RPMI8226 (cell line): ENCODE measurements at regions not wholly inside any gene's neighbourhood (a gene's known extent, or its start where the extent isn't known, plus 50 kb on each side); places are given as distances from the start of the nearest gene placed in this dataset.

ENCODE experiments used
- DNase-seq: peaks from one replicate; pipeline ENCODE4 v3.0.0-alpha.2; 2015

DNA sequence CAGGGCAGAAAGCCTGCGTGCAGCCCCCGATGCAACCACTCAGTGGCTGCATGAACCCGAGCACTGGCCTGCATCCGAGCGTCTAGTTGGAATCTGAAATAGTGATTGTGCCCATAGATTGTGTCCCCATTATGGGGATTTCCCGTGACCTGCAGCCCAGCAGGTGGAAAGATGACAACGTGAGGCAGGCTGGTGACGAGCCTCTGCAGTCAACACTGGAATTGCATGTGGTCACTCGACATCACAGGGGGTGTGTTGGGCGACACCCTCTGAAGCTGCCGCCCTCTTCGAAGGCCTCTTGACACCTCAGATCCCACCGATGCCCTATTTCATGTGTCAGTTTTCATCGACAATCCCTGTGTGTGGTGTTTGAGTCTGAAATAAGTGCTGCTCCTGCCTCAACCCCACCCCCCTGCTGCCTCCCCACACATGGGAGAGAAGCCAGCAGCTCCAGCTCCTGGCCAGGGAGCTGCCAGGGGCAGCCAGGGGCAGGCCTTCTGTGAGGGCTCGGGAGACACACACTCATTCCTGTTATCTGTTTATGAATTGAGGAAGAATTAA, 172.0 kb upstream of the B3GAT1 start:
- DNase-seq = no peak

DNA sequence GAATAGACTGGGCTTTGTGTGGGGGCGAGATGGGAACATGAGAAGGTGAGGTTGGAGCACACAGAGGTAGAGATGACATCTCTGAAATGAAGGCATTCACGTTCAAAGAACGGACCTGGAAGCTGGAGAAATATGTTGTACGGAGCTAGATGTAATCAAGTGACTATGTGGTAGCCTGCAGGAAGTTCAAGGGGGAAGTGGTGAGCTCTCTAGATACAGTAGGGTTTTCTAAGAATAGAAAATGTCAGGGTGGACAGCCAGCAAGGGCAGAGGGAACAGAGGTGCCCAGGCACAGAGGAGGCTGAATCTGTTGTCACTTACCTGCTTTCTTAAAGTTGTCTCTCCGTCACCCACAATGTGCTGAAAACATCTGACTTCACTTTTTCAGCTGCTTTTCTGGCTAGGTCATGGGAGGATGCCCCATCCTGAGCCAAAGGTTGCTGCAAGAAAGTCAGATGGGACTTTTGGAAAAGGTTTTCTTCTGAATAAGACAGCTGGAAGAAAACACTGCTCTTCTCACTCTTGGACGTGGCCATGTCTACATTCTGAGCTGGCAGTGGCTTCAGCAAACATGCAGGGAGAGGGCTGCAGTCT, 171.5 kb upstream of the B3GAT1 start:
- no peak for DNase-seq

- no peak for DNase-seq
Measured at GRCh38 chr11:134582770-134583095, 170.7 kb upstream of the B3GAT1 start.

GRCh38 chr11:134581966-134582769, 170.1 kb upstream of the B3GAT1 start:
- no peak for DNase-seq

GRCh38 chr11:134581121-134581626, 169.1 kb upstream of the B3GAT1 start:
- no peak for DNase-seq

DNA sequence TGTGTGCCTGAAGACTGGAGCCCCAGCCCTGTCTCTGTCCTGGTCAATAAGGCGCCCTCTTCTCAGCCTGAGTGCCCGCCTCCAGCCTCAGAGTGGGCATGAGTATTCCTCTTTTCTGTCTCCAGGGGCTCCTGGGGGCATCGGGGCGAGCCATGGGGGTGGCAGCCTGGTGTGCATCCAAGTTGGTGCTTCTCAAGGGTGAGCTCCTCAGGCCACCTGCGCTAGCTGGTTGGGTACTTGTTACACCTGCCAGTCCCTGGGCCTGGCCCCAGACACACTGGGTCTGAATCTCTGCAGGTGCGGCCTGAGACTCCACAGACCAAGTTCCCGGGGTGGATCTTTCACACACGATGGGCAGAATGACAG, 168.6 kb upstream of the B3GAT1 start:
- peak; percentile 30 for DNase-seq

- DNase-seq = no peak
Measured at GRCh38 chr11:134579724-134580609, 167.9 kb upstream of the B3GAT1 start.

GRCh38 chr11:134578807-134579723, 167.0 kb upstream of the B3GAT1 start:
- peak; percentile 18 for DNase-seq

GRCh38 chr11:134577751-134578395, 165.8 kb upstream of the B3GAT1 start:
- no peak for DNase-seq

GRCh38 chr11:134576721-134577171, 164.7 kb upstream of the B3GAT1 start:
- no peak for DNase-seq

- DNase-seq = no peak
Measured at GRCh38 chr11:134576286-134576685, 164.2 kb upstream of the B3GAT1 start.

- DNase-seq = no peak
Measured at GRCh38 chr11:134575504-134576230, 163.6 kb upstream of the B3GAT1 start.

- no peak for DNase-seq
Measured at GRCh38 chr11:134574947-134575346, 162.9 kb upstream of the B3GAT1 start.

DNA sequence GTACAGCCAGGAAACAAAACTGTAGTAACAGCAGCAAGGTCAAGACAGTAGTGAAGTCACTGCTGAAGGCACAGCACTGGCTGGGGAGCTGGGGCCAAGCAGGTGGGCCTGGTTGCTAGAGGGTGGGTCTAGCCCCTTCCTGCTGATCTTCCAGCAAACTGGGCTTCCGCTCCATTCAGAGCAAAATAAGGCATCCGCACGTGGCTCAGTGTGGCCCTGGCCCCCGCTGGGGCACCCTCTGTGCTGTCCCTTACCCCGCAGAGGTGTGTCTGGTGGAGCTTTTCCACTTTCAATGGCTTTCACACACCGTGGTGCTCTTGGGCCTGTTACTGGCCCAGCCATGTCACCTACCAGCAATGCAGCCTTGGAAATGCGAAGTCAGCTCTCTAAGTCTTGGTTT, 162.4 kb upstream of the B3GAT1 start:
- peak; percentile 29 for DNase-seq

GRCh38 chr11:134573857-134574256, 161.8 kb upstream of the B3GAT1 start:
- no peak for DNase-seq

DNA sequence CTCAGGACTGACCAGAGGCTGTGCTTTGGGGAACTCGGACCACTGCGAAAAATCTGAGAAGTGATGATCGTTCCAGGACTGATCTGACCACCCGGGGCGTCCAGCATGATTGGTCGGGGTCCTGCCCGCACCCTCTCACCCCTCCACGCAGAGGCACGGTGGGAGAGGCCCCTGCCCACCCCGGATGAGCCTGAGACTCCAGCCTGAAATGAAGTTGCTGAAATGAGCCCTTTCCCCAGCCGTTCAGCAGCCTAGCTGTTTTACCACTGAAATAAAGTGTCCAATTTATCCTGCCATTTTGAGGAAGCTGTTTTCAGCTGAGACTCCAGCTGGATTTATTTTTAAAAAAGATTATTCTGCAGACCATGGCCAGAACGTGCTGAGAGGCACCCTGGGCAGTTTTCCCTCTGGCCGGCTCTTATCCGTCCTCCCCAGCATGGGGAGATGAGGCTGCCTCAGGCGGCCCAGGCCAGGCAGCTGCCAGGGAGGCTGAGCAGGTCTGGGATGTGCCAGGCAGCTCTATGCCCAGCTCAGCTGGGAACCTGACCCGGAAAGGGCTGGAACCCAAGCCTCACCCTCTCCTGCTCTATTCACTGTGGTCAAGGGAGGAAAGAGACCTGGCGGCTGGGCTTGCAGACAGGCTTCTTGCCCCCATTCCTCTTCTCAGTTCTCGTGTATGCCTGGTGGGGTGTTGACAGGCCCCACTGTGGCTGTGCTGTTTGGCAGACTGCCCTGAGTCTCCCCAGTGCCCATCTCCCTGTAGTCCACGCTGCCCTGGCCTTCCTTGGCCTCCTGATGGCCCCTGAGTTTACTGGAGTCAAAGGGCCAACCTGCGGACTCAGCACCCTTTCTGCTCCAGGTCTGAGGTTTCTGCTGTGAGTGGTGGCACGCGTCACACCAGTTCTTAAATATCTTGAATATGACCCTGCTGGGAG, 161.0 kb upstream of the B3GAT1 start:
- DNase-seq = no peak

DNA sequence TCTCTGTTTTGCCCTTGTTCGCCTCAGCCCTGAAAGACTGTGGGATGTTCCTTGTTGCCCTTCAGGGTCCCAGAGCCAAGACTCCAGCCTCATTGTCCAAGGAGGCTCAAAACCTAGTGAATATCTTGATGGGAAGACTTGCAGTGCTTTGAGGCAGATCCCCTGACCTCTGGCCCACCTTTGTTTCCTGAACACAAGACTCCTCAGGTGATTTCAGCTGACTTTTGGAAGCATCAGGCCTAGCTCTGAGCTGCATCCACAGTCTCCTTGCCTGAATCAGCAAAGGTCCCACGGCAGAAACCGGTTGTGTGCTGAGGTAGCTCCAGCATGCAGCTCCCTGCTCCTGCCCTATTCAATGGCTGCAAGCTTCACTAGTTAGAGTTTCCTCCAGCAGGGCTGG, 159.3 kb upstream of the B3GAT1 start:
- no peak for DNase-seq

DNA sequence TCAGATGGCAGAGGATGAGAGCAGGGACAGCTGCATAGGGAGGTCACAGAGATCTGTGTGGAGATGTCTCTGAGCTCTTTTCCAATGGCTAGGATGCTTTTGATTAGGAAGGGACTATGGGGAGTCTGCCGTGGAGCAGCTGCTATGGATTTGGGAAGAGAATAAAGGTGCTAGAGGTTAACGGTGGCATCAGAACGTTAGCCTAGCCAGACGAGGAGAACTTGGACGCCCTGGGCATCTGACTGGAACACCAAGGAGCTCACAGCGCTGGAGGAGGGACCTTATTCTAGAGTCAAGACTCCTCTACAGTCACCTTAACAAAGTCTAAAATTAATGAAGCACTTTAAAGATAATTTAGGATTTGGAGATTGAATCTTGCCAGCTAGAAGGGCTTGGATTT, 157.2 kb upstream of the B3GAT1 start:
- DNase-seq = no peak

DNA sequence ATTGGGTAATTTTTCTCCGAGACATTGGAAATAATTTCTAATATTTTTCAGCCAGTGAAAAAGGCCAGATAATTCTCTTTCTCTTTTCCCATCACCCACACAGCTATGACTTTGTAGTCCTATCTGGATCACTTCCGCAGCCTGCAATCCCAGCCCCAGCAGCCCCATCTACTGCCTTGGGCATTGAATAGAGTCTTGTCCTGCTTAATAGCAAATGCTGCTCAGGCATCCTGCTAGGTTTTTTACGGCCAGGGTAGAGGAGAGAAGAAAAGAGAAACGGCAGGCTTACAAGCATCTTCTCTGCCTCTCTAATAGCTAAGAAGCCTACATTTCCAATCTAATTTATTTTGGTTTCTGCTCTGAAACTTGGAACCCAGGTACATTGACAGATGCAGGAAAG, 154.3 kb upstream of the B3GAT1 start:
- no peak for DNase-seq
